ENCODE measurements at regions not wholly inside any gene's neighbourhood (a gene's known extent, or its start where the extent isn't known, plus 50 kb on each side); places are given as distances from the start of the nearest gene placed in this dataset.
"Not testable (repeated sequence)": the region's sequence is repeated elsewhere in the genome, so short reads cannot be mapped to it uniquely, and the experiment has no call there.

DNA sequence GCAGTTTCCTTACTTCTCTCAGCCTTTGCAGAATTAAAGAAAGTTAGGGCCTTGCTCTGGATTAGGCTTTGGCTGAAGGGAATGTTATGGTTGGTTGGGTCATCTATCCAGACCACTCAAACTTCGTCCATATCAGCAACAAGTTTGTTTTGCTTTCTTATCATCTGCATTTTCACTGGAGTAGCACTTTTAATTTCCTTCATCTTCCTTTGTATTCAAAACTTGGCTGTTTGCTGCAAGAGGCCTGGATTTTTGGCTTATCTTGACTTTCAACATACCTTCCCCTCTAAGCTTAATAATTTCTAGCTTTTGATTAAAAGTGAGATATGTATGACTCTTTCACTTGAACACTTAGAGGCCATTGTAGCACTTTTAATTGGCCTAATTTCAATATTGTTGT is 126.7 kb upstream of the CENPE start:
- no peak for DNase-seq (ENCODE audit: extremely low spot score)
- 19% methylated on average over 1 of the region's 1 CpG for WGBS
- no peak overlapping the region for H3K27ac ChIP-seq (ENCODE audit: low read depth)
- no peak overlapping the region for H3K4me3 ChIP-seq (ENCODE audit: low read depth, low read length)
- H3K4me1 ChIP-seq (ENCODE audit: insufficient read depth), result no peaks in the 10 kb centered on the region
- H3K36me3 ChIP-seq (ENCODE audit: insufficient read depth), result no peaks in the 10 kb centered on the region

DNA sequence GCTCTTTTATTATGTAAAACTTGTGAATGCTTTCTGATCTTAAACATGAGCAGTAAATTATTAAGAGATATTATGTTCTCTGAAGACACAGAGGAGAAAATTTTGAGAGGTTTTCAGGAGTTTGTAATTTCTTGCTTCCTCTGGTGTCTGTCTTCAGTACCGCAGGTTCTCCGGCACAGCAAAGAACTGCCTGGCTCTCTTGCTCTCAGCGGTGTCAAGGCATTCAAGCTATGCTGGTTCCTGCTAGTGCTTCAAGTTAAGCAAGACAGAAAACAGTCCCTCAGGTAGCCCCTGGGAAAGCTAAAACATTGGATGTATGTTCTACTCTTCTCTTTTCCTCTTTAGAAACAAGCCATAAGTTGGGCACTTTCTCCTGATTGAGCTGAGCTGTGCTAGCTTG is 120.2 kb upstream of the CENPE start:
- 79% methylated on average over 3 of the region's 3 CpGs for WGBS
- no peak for DNase-seq (ENCODE audit: extremely low spot score)
- Histone ChIP-seq H3K4me3 (ENCODE audit: low read depth, low read length) (no peak overlapping the region), H3K36me3 (ENCODE audit: insufficient read depth) (no peaks in the 10 kb centered on the region), H3K27ac (ENCODE audit: low read depth) (no peak overlapping the region), H3K4me1 (ENCODE audit: insufficient read depth) (no peaks in the 10 kb centered on the region)

DNA sequence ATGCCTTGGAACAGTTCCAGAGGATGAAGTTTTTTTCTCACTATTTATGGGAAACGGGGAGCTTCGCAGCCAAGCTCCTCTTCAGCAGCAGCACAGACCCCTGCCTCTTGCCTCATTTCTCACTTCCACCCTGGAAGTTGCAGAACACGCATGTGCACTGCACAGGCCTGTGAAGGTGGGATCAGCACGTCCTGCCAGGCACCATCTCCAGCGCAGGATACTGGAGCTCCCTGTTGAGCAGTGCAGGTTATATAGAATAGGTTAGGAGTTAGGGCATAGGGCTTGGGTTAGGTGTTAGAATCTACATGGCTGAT is 110.1 kb upstream of the CENPE start:
- H3K4me1 ChIP-seq (ENCODE audit: insufficient read depth), result no peaks in the 10 kb centered on the region
- no peak for DNase-seq (ENCODE audit: extremely low spot score)
- H3K36me3 ChIP-seq (ENCODE audit: insufficient read depth), result peaks cover 1% of the 10 kb centered on the region
- 66% methylated on average over 5 of the region's 5 CpGs for whole genome bisulfite sequencing
- no peak overlapping the region for H3K27ac ChIP-seq (ENCODE audit: low read depth)
- H3K4me3 ChIP-seq (ENCODE audit: low read depth, low read length), result no peak overlapping the region

DNA sequence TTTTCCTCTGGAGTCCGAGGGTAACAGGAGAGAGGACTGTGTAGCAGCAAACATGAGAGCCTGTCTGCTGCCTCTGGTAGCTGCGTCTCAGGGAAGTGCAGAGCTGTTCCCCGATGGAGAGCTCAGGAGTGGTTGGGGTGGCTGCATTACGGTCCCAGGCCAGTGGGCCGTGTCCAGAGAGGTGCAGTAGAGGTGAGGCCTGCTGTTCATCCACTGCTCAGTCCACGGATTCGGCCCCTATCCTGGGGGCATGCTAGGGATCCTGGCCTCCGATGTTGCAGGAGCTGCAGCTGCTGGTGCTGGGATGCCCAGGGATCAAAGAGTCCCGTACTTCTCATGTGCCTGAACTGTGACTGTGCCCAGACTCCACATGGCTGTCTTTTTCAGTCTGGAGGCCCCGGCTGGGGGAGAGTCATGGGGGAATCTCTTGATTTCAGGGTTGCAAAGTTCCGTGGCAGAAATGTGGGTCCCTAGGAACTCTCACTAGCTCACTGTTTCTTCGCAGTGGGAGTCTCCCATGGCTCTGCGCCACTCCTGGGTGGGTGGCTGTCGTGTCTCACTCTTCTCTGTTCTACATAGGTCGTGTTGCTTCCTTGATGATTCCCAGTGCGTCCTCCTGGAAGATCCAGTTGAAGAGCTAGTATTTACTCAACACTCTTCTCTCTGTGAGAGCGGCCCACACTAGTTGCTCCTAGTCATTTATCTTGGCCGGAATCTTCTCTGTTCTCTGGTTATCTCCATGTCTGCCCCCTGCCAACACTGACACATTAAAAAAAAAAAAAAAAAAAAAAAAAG is 109.5 kb upstream of the CENPE start:
- Histone ChIP-seq H3K27ac (ENCODE audit: low read depth) (no peak overlapping the region), H3K36me3 (ENCODE audit: insufficient read depth) (peaks cover 1% of the 10 kb centered on the region), H3K4me3 (ENCODE audit: low read depth, low read length) (no peak overlapping the region), H3K4me1 (ENCODE audit: insufficient read depth) (no peaks in the 10 kb centered on the region)
- WGBS, result 68% methylated on average over 18 of the region's 18 CpGs
- no peak for DNase-seq (ENCODE audit: extremely low spot score)

DNA sequence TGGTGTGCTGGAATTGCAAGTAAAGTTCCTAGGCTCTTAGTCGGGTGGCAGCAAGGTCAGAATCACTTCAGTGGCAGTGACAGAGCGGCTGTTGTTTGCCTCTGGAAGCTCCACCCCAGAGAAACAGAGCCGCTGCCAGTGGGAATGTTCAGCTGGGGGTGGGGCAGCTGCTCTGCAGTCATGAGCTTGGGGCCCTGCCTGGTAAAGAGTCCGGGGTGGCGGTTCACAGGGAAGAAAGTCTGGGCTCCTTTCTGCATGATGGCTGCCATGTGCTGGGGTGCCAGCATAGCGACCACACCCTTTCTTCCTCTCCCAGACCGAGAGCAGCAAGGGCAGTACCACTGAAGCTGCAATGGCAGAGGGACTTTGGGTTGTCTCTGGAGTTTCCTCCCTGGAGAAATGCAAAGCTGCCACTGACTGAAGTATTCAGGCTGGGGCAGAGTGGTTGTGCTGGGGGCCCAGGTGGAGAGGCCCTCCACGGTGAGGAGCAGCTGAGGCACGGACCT is 108.8 kb upstream of the CENPE start:
- 24% methylated on average over 9 of the region's 9 CpGs for WGBS

DNA sequence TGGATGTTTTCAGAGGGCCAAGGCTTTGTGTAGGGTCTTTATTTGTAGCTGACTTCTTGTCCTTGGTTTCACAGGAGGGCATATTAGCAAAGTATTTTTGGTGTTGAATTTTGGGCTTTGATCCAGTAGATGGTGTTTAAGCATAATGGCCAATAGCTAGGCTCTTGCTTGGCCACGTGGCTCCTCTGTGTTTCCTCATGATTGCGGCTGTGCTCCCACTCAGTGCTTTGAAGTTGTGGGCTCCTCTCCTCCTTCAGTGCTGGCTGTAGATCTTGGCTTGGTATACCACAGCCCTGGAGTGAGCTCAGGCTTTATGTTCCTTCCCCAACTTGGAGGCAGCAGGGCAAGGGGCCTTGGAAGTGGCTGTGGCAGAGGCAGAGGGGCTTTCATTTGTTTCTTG is 107.2 kb upstream of the CENPE start:
- WGBS, result 82% methylated on average over 2 of the region's 2 CpGs
- Histone ChIP-seq H3K36me3 (ENCODE audit: insufficient read depth) (peaks cover 1% of the 10 kb centered on the region), H3K4me3 (ENCODE audit: low read depth, low read length) (no peak overlapping the region), H3K27ac (ENCODE audit: low read depth) (no peak overlapping the region), H3K4me1 (ENCODE audit: insufficient read depth) (no peaks in the 10 kb centered on the region)
- DNase-seq (ENCODE audit: extremely low spot score), result no peak

More for the DNA sequence above, 108.8 kb upstream of the CENPE start:
- Histone ChIP-seq H3K36me3 (ENCODE audit: insufficient read depth) (peaks cover 1% of the 10 kb centered on the region), H3K4me1 (ENCODE audit: insufficient read depth) (no peaks in the 10 kb centered on the region), H3K27ac (ENCODE audit: low read depth) (no peak overlapping the region), H3K4me3 (ENCODE audit: low read depth, low read length) (no peak overlapping the region)
- no peak for DNase-seq (ENCODE audit: extremely low spot score)

DNA sequence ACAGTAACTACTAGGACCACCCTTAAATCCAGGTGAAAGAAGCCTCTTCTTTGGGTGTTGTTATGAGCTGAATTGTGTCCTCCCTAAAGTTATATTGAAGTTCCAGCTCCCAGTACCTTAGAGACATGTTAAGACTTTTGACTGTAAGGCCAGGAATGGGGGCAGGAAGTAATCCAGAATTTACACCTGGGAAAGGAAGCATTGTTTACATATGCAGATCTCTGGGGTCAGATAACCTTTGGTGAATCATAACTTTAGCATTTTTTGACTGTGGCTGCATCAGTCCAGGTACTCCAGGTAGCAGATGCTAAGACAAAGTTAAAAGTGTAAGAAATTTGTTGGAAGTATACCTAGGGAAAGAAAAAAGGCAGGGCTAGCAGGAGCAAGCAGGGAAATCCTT is 104.9 kb upstream of the CENPE start:
- Histone ChIP-seq H3K27ac (ENCODE audit: low read depth) (no peak overlapping the region), H3K4me1 (ENCODE audit: insufficient read depth) (no peaks in the 10 kb centered on the region), H3K4me3 (ENCODE audit: low read depth, low read length) (no peak overlapping the region), H3K36me3 (ENCODE audit: insufficient read depth) (peaks cover 1% of the 10 kb centered on the region)
- DNase-seq (ENCODE audit: extremely low spot score), result no peak

DNA sequence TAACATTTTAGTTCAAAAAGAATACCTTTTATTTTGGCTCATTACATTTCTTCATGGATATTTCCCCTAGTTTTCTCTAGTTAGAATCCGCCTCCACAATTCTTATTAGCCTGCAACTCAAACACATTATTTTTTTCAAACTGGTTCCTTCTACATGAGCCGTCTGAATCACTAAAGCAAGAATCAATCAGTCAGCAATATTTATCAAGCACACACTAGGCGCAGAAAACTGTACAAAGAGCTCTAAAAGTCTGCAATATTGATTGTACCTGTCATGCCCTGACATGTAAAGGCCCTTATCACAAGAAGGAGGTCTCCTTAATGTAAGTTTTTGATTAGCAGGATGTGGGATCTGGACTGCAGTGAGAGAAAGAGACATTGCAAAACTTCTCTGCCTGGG is 94.8 kb upstream of the CENPE start:
- WGBS, result 67% methylated on average over 3 of the region's 3 CpGs
- no peak for DNase-seq (ENCODE audit: extremely low spot score)
- Histone ChIP-seq H3K4me3 (ENCODE audit: low read depth, low read length) (no peak overlapping the region), H3K4me1 (ENCODE audit: insufficient read depth) (no peaks in the 10 kb centered on the region), H3K36me3 (ENCODE audit: insufficient read depth) (no peaks in the 10 kb centered on the region), H3K27ac (ENCODE audit: low read depth) (no peak overlapping the region)

DNA sequence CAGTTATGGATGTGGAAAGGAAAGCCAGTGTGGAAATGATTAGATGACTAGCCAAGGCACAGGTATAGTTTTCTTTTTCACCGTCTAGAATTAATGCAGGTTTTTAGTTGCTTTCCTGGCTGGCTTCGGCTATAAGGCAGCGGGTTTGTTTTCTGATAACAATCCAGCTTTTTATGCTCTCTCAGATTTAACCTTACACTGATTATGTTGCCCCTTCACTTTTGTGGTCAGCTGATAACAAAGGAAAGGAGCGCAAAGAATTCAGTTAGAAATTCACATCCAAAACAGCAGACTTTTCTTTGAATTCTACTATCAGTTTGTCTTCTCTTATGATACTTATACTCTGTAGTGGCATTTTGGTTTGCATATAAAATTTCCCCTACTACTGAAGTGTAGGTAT is 94.2 kb upstream of the CENPE start:
- no peaks in the 10 kb centered on the region for H3K36me3 ChIP-seq (ENCODE audit: insufficient read depth)
- 63% methylated on average over 4 of the region's 4 CpGs for WGBS
- DNase-seq (ENCODE audit: extremely low spot score), result no peak
- H3K4me3 ChIP-seq (ENCODE audit: low read depth, low read length), result no peak overlapping the region
- H3K4me1 ChIP-seq (ENCODE audit: insufficient read depth), result no peaks in the 10 kb centered on the region
- no peak overlapping the region for H3K27ac ChIP-seq (ENCODE audit: low read depth)

DNA sequence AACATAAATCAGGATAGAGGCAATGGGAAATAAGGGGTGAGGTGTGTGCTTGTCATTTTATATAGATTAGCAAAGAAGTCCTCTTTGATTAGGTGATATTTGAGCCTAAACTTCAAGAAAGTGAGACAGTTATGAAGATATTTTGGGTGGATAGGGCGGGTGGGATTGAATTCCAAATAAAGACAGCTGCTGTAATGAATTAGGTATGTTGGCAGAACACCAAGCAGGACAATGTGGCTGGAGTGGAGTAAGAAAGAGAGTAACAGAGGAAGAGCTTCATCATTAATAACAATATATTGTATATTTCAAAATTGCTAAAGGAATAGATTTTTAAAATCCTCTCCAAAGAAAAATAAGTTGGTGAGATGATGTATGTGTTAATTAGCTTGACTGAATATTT is 91.0 kb upstream of the CENPE start:
- Histone ChIP-seq H3K4me1 (ENCODE audit: insufficient read depth) (no peaks in the 10 kb centered on the region), H3K27ac (ENCODE audit: low read depth) (no peak overlapping the region), H3K36me3 (ENCODE audit: insufficient read depth) (no peaks in the 10 kb centered on the region), H3K4me3 (ENCODE audit: low read depth, low read length) (no peak overlapping the region)
- no peak for DNase-seq (ENCODE audit: extremely low spot score)
- 44% methylated on average over 1 of the region's 1 CpG for WGBS

DNA sequence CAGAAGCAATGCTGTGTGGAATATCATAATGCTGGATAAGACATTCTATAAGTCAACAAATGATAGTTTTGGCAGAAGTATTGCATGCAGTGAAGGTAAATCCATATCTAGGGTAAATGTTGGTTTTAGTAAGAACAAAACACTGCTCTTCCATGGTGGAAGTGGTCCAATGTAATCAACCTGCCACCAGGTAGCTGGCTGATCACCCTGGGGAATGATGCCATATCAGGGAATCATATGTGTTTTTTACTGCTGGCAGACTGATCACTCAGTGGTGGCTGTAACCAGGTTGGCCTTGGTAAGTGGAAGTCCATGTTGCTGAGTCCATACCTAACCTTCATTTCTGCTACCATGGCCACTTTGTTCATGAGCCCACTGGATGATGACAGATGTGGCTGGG is 74.0 kb upstream of the CENPE start:
- Histone ChIP-seq H3K27ac (ENCODE audit: low read depth) (no peak overlapping the region), H3K36me3 (ENCODE audit: insufficient read depth) (no peaks in the 10 kb centered on the region), H3K4me1 (ENCODE audit: insufficient read depth) (no peaks in the 10 kb centered on the region), H3K4me3 (ENCODE audit: low read depth, low read length) (no peak overlapping the region)
- DNase-seq (ENCODE audit: extremely low spot score), result no peak

DNA sequence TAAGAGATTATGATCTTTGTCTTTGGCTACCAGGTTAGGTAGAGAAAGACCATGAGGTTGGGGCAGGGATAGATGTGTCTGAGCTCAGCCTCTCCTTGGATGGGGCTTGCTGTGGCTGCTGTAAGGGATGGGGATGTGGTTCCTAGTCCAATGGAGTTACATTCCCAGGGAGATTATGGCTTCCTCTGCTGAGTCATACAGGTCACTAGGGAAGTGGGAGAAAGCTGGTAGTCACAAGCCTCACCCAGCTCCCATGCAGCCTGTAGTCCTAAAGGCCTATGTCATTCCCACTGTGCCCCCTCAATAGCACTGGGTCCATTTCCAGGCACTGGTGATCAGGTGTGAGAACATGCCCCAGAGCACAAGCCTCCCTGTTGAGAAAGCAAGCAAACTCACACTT is 70.6 kb upstream of the CENPE start:
- no peak for DNase-seq (ENCODE audit: extremely low spot score)
- no peak overlapping the region for H3K4me3 ChIP-seq (ENCODE audit: low read depth, low read length)
- no peak overlapping the region for H3K27ac ChIP-seq (ENCODE audit: low read depth)
- H3K4me1 ChIP-seq (ENCODE audit: insufficient read depth), result no peaks in the 10 kb centered on the region
- H3K36me3 ChIP-seq (ENCODE audit: insufficient read depth), result no peaks in the 10 kb centered on the region

DNA sequence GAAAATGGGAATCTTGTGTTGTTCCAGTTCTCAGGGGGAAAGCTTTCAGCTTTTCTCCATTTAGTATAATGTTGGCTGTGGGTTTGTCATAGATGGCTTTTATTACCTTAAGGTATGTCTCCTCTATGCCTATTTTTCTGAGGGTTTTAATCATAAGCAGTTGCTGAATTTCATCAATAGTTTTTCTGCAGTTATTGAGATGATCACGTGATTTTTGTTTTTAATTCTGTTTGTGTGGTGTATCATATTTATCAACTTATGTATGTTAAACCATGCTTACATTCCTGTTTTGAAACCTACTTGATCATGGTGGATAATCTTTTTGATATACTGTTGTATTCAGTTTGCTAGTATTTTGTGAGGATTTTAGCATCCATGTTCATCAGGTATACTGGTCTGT is 66.8 kb upstream of the CENPE start:
- H3K27ac ChIP-seq (ENCODE audit: low read depth), result no peak overlapping the region
- DNase-seq (ENCODE audit: extremely low spot score), result no peak
- no peak overlapping the region for H3K4me3 ChIP-seq (ENCODE audit: low read depth, low read length)
- no peaks in the 10 kb centered on the region for H3K36me3 ChIP-seq (ENCODE audit: insufficient read depth)
- WGBS, result 85% methylated on average over 1 of the region's 1 CpG
- H3K4me1 ChIP-seq (ENCODE audit: insufficient read depth), result no peaks in the 10 kb centered on the region

DNA sequence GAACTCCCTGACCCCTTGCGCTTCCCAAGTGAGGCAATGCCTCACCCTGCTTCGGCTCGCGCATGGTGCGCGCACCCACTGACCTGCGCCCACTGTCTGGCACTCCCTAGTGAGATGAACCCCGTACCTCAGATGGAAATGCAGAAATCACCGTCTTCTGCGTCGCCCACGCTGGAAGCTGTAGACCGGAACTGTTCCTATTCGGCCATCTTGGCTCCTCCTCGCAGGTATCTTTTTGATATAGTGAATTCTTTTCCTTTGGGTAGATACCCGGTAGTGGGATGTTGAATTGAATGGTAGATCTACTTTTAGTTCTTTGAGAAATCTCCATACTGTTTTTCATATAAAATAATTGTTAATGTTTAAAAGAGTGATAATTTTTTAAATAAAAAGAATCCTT is 57.9 kb upstream of the CENPE start:
- not testable (repeated sequence) for H3K4me3 ChIP-seq (ENCODE audit: low read depth, low read length); H3K27ac ChIP-seq (ENCODE audit: low read depth); H3K4me1 ChIP-seq (ENCODE audit: insufficient read depth); H3K36me3 ChIP-seq (ENCODE audit: insufficient read depth); DNase-seq (ENCODE audit: extremely low spot score)
- 96% methylated on average over 10 of the region's 16 CpGs for WGBS
